ENCODE measurements at regions not wholly inside any gene's neighbourhood (a gene's known extent, or its start where the extent isn't known, plus 50 kb on each side); places are given as distances from the start of the nearest gene placed in this dataset.

DNA sequence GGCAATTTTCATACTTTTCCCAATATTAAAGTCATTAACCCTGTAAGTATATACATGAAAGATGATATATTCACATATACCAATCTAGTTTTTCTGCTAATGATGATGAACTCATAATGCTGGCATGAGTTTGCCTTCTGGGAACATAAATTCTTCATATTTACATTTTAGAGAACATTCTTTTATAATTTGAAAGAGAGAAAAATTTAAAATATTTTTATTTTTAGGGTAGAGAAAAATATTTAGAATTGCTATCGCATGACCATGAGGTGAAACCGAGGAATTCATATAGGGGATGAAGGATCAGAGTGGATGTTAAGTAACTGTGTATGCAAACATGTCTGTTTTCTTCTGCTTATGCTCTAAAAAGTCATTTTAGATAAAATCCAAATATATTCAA, 825.3 kb upstream of the FLRT2 start:
- TF ChIP-seq CTCF (conservative IDR thresholded peaks at IDR 0.05; ENCODE audit: low read length) (no peak), EZH2phosphoT487 (IDR thresholded peaks at IDR 0.05; ENCODE audit: borderline replicate concordance, low read depth, low read length) (no peak)

Data from OCI-LY7 (cell line).